ENCODE measurements at regions not wholly inside any gene's neighbourhood (a gene's known extent, or its start where the extent isn't known, plus 50 kb on each side); places are given as distances from the start of the nearest gene placed in this dataset.
A peak's percentile ranks its signal among the peaks of the same experiment; 100 is the strongest.

DNA sequence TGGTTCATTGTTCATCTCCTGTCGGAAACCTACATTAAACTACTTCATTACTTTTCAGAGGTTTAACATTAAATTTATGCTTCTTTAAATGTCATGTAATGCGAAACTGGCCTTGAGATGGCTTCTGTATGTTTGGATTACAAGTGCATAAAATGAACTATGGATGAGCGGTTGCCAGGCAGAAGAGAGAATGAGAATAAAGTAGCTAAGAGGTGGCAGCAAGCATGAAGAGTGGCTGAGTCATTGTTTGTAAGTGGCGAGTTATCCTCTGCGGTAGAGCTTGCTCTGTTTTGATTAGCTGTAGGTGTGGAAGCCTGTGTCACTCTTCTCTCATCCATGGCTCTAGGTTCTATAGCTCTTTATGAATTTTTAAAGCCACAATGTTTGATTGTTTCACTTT, 1139.6 kb upstream of the PCDH9 start:
- no peaks in the 10 kb centered on the region for H3K79me1 ChIP-seq (ENCODE audit: low read depth, low read length)
- no peak overlapping the region for H3K56ac ChIP-seq (replicated peaks; ENCODE audit: insufficient read length, low read depth, low read length)
- H4K91ac ChIP-seq (replicated peaks; ENCODE audit: insufficient read length, low read length): no peak overlapping the region
- no peak overlapping the region; the same call in 1 of the 2 replicates for H2AFZ ChIP-seq (ENCODE audit: low read length)
- H3K9me3 ChIP-seq (ENCODE audit: insufficient read depth in 2 of 2, low read depth in 1 of 2, low read length in 1 of 2): no peaks in the 10 kb centered on the region
- no peak overlapping the region for H3K9ac ChIP-seq (replicated peaks in 1 of 4; ENCODE audit: extremely low read depth in 1 of 4, low read depth in 3 of 4, low read length in 3 of 4)
- H3K23me2 ChIP-seq (ENCODE audit: low read depth, low read length): no peaks in the 10 kb centered on the region
- no peak overlapping the region for H2AK5ac ChIP-seq (ENCODE audit: low read depth, low read length)
- H3K23ac ChIP-seq (ENCODE audit: insufficient read length): no peak overlapping the region
- no peak overlapping the region for H3K14ac ChIP-seq (ENCODE audit: insufficient read length)
- DNase-seq (ENCODE audit: low read depth in 1 of 2, low spot score in 2 of 2) (no peak), FAIRE-seq (no peak)
- no peak overlapping the region for H2BK12ac ChIP-seq (ENCODE audit: low read depth, low read length)
- no peaks in the 10 kb centered on the region for H3K36me3 ChIP-seq (ENCODE audit: control insufficient read depth in 2 of 4, insufficient read depth in 4 of 4, low read length in 3 of 4)
- CTCF ChIA-PET (ENCODE audit: partially characterized antibody): no interaction called here
- no peaks in the 10 kb centered on the region for H4K20me1 ChIP-seq (replicated peaks in 1 of 2; ENCODE audit: control insufficient read depth in 1 of 2, insufficient read depth in 2 of 2, low read length in 2 of 2)
- H3K4me2 ChIP-seq (ENCODE audit: insufficient read depth in 1 of 2, low read depth in 2 of 2, low read length in 2 of 2): no peak overlapping the region
- no peak overlapping the region for H2BK120ac ChIP-seq (replicated peaks; ENCODE audit: low read depth, low read length)
- H3K79me2 ChIP-seq (ENCODE audit: control insufficient read depth in 1 of 2, insufficient read depth in 2 of 2, low read length in 2 of 2): no peaks in the 10 kb centered on the region
- H4K8ac ChIP-seq (ENCODE audit: extremely low read depth, insufficient read depth, low read length): no peak overlapping the region
- H3K18ac ChIP-seq (ENCODE audit: extremely low read depth, low read length): no peak overlapping the region
- 95% methylated on average over 5 of the region's 5 CpGs; no CpG with 5 or more reads in 1 of the 2 experiments for WGBS, 2 experiments (ENCODE audit: extremely low coverage in 1 of 2, insufficient coverage in 1 of 2, insufficient read length in 1 of 2, insufficient replicate concordance in 2 of 2, low coverage in 1 of 2, low lambda C conversion rate in 2 of 2, missing lambda C conversion rate in 1 of 2)
- no peak overlapping the region for H2BK15ac ChIP-seq (ENCODE audit: low read length)
- no peak overlapping the region for H3K4ac ChIP-seq (replicated peaks; ENCODE audit: insufficient read length, low read depth, low read length)
- no peaks in the 10 kb centered on the region for H3K4me1 ChIP-seq (replicated peaks in 1 of 4; ENCODE audit: control insufficient read depth in 3 of 4, insufficient read depth in 4 of 4, low read length in 3 of 4)
- no peaks in the 10 kb centered on the region for H3K27me3 ChIP-seq (replicated peaks in 1 of 4; ENCODE audit: control insufficient read depth in 3 of 4, extremely low read depth in 1 of 4, insufficient read depth in 3 of 4, low read length in 3 of 4)
- no peak overlapping the region for H4K5ac ChIP-seq (ENCODE audit: insufficient read length, low read depth, low read length)
- H2BK5ac ChIP-seq (ENCODE audit: low read depth, low read length): no peak overlapping the region
- POLR2A ChIA-PET (ENCODE audit: partially characterized antibody): no interaction called here
- TF ChIP-seq BACH1 (IDR thresholded peaks at IDR 0.05; ENCODE audit: low read length): peak; percentile 37; the same call in 1 of the 2 replicates
- TF ChIP-seq RFX5 (IDR thresholded peaks at IDR 0.05; ENCODE audit: borderline replicate concordance, low read depth, low read length): peak; percentile 42; the same call in 1 of the 2 replicates
- TF ChIP-seq CBX8 (IDR thresholded peaks at IDR 0.05; ENCODE audit: borderline replicate concordance, low read depth, low read length): no peak
- TF ChIP-seq SUZ12 (IDR thresholded peaks at IDR 0.05; ENCODE audit: low read length): no peak
- no peak for TF ChIP-seq RBBP5 (IDR thresholded peaks at IDR 0.05; ENCODE audit: borderline replicate concordance, low read depth, low read length)
- H2BK20ac ChIP-seq (ENCODE audit: low read length): no peak overlapping the region
- no peak overlapping the region for H3K4me3 ChIP-seq (ENCODE audit: extremely low read depth in 1 of 4, insufficient read depth in 2 of 4, low read depth in 3 of 4, low read length in 4 of 4)
- H3K27ac ChIP-seq (ENCODE audit: low read depth, low read length): no peak overlapping the region

Data from H1 (cell line).